SK-N-MC (cell line): ENCODE measurements at regions not wholly inside any gene's neighbourhood (a gene's known extent, or its start where the extent isn't known, plus 50 kb on each side); places are given as distances from the start of the nearest gene placed in this dataset.

Experiments used
- EZH2 ChIP-seq: fragments of 200-600 bp; sonication (generic); IDR thresholded peaks from one replicate; pipeline ENCODE4 v1.6.1; 2017; ENCODE audit warnings: antibody characterized with exemption
- POLR2AphosphoS5 ChIP-seq: IDR thresholded peaks from 2 replicates; pipeline ENCODE4 v1.6.1; 2012; ENCODE audit warnings: mild to moderate bottlenecking, low read depth, low read length, borderline replicate concordance

- TF ChIP-seq EZH2 (no peak), POLR2AphosphoS5 (no peak)
Observed at GRCh38 chr4:158461336-158461735, 60.3 kb upstream of the RXFP1 start.
